NCI-H2227 (cell line): ENCODE measurements at regions not wholly inside any gene's neighbourhood (a gene's known extent, or its start where the extent isn't known, plus 50 kb on each side); places are given as distances from the start of the nearest gene placed in this dataset.

ENCODE experiments used
- DNase-seq: peaks from one replicate; lab custom pipeline; 2025; ENCODE audit not compliant: unreplicated experiment; lab: John Stamatoyannopoulos, UW

GRCh38 chr15:61798631-61799030 lies 261.6 kb downstream of the VPS13C start:
- DNase-seq: no peak

- no peak for DNase-seq
These were observed 264.2 kb downstream of the VPS13C start for GRCh38 chr15:61796056-61796455.

GRCh38 chr15:61794881-61795280 lies 265.4 kb downstream of the VPS13C start:
- no peak for DNase-seq

- no peak for DNase-seq
These were observed 266.0 kb downstream of the VPS13C start for GRCh38 chr15:61794276-61794675.

GRCh38 chr15:61784734-61785133 lies 275.5 kb downstream of the VPS13C start:
- DNase-seq: no peak

GRCh38 chr15:61780278-61780980 lies 279.8 kb downstream of the VPS13C start:
- DNase-seq: no peak

DNA sequence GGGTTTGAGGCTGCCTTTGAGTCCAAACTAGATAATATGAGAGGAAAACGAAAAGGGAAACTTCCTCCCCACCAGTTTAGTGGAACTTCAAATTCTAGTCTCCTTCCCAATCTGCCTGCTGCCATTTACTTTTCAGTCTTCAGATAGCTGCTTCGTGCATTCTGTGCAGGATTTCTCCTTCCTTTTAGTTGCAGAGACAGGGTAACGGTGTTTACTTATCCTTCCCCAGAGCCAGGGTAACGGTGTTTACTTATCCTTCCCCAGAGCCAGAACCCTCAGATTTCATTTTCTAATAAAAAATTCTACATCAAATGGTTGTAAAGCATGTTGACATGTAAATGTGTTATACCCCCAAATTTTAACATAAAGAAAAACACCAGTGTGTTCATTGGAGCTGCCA lies 282.6 kb downstream of the VPS13C start:
- no peak for DNase-seq

DNA sequence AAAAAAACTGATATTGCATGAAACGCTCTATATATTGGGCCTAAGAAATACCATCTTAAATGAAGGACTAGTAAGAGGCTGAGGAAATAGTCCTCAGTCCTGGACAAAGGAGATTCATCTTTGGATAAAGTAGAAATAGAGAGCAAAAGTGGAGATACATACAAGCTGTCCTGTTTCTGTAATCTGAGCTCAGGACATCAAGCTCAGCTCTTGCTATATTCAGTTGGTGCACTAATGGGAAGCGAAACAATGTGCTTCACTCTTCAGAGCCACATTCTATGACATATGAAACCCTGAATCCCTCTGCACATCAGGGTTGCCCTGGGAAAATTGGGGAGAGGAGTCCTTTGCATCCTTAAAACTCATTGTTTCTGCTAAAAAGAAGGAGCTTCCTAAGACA lies 290.7 kb downstream of the VPS13C start:
- no peak for DNase-seq

DNA sequence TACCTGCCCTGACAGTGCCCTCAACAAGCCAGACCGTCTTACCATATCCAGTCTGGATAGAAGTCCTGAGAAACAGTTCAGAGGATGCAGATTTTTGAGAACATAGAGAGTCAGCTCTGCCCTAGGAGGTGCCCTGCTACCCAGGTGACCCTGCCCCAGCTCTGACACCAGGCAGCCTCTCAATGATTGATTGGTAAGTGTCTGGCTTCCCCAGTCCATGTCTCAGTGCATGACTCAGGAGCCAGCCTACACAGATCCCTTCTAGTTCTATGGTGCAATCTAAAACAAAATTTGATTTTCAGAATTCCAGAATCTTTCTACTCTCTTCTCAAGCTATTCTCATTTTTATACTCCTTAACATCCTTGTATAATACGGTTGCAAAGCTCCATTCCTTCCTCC lies 292.1 kb downstream of the VPS13C start:
- no peak for DNase-seq

GRCh38 chr15:61764981-61765380 lies 295.3 kb downstream of the VPS13C start:
- DNase-seq: no peak

DNA sequence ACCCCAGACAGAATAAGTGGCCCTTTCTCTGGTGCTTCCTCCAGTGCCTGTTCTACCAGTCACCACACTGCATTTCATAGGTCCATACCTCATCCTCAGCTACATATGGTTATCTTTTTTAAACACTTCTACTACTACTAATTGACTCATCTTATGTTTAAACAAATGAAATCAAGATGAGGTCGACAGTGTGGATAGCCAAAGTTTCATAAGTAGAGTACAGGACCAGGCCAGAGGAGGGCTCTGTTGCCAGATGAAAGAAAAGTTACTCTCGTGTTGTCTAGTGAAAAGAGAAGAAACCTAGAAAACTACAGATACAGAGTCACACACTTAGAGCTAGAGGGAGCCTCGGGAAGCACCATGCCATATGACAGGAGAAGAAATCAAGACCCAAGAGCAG lies 296.1 kb downstream of the VPS13C start:
- no peak for DNase-seq

GRCh38 chr15:61762676-61763075 lies 297.6 kb downstream of the VPS13C start:
- no peak for DNase-seq

DNA sequence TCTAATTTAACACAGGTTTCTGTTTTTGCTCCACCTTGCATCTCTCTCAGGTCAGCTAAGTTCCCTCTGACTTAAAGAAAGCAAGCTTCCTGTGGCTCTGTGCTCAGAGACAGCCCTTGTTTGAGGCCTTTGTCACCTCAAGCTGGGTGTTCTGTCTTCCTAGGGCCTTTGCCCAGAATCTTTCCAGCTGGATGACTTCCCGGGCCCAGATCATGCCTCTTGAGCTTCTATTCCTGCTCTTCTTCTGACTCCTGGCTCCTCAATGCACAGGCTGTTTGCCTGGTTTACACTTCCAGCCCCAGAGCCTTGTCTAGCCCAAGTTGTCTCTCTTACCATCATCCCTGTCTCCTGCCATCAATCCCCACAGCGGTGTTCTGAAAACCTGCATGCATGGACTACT lies 300.6 kb downstream of the VPS13C start:
- DNase-seq: no peak

GRCh38 chr15:61756071-61756820 lies 304.0 kb downstream of the VPS13C start:
- no peak for DNase-seq

DNA sequence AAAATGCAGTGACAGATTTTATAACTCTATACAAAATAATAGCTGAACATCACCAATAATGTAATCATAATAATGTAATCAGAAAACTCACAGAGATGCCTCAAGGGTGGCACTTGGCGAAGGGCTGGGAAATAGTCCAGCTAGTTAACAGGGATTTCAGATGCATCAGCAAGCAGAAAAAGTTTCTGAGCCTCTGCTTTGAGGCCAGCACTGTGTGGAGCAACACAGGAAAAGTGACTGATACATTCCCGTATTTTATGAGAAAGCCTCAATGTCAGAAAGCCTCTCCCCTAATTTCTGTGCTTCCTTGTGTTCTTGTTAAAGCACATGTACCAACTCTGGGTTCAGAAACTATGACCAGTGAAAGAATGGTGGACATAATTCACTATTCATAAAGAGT lies 304.8 kb downstream of the VPS13C start:
- no peak for DNase-seq

DNA sequence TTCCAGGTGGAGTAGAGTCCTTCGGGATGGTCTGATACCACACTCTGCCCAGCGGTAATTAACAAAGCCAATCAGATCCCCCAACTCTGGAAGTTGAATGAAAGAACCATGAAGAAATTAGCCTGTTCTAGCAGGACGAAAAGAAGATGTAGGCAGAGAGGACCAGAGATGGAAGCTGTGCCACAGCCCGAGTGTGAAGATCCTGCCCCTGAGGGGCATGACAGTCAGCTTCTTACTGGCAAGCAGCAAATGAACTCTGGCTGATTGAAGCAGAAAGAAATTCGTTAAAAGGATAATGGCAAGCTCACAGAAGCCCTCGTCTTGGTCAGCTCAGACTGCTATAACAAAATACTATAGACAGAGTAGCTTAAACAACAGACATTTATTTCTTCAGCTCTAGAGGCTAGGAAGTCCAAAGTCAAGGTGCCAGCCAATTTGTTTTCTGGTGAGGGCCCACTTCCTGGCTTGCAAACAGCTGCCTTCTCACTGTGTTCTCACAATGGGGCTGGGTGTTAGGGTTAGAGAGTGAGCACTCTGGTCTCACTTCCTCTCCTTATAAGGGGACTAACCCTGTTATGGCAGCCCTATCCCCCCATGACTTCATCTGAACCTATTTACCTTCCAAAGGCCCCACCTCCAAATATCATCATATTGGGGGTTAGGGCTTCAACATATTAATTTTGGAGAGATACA lies 307.1 kb downstream of the VPS13C start:
- no peak for DNase-seq

GRCh38 chr15:61752001-61752400 lies 308.2 kb downstream of the VPS13C start:
- no peak for DNase-seq

GRCh38 chr15:61750271-61751084 lies 309.8 kb downstream of the VPS13C start:
- no peak for DNase-seq

DNA sequence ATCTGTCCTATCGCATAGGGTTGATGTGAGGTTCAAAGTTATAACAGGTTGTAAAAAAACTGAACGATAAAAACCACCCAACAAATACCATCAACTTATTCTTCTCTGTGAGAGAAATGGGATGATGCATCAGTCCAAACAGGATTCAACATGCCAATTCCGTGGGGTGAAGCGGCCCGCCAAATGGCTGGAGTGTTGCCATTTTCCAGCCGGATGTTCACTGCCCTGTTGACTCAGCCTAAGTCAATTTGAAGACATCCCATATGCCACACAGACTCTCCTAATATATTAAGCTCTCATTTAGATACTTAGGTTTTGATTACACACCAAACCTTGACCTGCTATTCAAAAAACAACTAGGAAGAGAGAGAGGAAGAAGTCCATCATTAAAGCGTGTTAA lies 311.1 kb downstream of the VPS13C start:
- no peak for DNase-seq

- no peak for DNase-seq
These were observed 311.7 kb downstream of the VPS13C start for GRCh38 chr15:61748529-61748928.

- DNase-seq: no peak
These were observed 313.7 kb downstream of the VPS13C start for GRCh38 chr15:61746589-61746988.
